GM12873 (cell line): ENCODE measurements at regions not wholly inside any gene's neighbourhood (a gene's known extent, or its start where the extent isn't known, plus 50 kb on each side); places are given as distances from the start of the nearest gene placed in this dataset.

Experiments used
- TF ChIP-seq, protein P1 (sequence below): IDR thresholded peaks from 2 replicates; pipeline ENCODE4 v1.5.1; 2012; ENCODE audit warnings: low read depth, mild to moderate bottlenecking, moderate library complexity, low read length, control low read depth; ENCODE audit not compliant: insufficient read depth; ENCODE audit errors: missing control alignments

DNA sequence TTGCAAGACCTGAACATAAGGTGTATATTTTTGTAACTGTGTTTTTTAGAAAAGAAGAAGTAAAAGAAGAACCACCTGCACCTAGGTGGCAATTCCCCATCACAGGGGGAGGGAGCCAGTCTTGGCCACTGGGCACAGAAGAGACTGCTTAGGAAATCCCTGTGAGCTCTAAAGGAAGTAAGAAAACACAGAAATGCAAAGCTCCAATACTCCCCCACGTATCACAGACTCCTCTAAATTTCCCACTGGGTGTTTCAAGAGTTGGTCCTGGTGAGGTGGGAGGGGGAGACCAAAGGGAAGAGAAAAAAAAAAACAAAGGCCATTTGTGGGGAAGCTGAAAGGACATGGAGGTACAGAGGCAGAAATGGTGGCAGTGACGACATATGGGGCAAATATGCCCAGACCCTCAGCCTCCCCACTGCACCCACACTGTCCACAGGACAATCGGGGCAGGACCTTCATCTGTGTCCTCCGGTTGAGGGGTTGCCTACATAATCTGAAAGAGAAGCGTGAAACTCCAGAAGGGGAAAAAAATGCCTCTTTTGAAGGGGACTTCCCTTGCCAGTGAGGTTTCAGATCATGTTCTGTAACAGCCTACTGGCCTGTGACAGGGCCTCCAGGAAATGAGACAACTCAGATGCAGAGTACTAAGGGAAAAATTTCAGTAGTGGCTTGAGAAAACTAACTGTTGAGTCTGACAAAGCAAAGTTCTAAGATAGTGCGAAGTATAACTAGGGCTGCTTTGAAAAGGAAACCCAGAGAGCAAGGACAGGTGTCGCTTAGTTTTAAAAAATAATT lies 226.2 kb upstream of the MARCKS start:
- TF ChIP-seq, protein P1, sequence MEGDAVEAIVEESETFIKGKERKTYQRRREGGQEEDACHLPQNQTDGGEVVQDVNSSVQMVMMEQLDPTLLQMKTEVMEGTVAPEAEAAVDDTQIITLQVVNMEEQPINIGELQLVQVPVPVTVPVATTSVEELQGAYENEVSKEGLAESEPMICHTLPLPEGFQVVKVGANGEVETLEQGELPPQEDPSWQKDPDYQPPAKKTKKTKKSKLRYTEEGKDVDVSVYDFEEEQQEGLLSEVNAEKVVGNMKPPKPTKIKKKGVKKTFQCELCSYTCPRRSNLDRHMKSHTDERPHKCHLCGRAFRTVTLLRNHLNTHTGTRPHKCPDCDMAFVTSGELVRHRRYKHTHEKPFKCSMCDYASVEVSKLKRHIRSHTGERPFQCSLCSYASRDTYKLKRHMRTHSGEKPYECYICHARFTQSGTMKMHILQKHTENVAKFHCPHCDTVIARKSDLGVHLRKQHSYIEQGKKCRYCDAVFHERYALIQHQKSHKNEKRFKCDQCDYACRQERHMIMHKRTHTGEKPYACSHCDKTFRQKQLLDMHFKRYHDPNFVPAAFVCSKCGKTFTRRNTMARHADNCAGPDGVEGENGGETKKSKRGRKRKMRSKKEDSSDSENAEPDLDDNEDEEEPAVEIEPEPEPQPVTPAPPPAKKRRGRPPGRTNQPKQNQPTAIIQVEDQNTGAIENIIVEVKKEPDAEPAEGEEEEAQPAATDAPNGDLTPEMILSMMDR = no peak

DNA sequence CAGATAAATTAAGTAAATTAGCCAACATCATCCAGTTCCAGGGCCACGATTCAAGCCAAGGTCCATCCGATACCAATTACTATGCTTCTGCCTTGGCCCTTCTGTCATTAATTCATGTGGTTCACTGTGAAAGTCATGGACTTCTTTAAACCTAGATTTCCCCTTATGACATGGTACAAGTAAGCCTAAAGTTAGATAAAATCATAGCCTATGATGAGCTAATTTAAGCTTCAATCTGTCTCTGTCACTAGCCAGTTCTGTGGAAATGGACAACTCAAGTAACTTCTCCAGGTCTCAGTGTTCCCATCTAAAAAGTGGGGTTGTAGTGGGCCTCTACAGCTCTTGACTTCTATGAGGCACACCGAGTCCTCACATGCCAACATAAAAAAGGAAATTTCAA lies 225.5 kb upstream of the MARCKS start:
- TF ChIP-seq, protein P1 = no peak

DNA sequence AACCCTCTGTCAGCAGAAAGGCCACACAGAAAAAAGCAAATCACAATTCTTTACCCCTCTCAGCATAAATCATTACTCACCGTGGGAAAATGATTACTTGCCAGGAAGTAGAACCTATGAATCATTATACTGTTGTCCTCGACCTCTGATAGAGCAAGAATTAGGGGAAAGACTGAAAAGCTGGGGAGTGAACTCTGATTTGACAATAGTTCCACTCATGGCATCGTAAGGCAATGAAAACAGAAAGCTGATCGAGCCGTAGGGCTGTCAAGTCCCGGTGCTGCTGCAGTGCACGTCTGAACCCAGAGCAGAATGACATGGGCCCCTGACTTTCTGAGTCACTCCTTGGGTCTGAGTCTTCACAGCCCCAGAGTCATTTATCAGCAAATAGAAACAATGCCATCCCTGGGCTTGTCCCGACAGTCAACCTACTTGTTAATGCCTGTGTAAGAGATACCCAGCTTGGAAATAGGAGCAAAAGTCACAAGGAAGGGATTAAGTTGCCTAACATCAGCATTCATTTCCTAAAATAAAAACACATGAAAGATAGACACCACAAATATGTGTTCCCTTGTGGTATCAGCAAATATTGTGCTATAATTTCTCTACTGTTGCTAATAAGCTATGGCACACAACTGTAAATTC lies 224.8 kb upstream of the MARCKS start:
- TF ChIP-seq, protein P1 = no peak

DNA sequence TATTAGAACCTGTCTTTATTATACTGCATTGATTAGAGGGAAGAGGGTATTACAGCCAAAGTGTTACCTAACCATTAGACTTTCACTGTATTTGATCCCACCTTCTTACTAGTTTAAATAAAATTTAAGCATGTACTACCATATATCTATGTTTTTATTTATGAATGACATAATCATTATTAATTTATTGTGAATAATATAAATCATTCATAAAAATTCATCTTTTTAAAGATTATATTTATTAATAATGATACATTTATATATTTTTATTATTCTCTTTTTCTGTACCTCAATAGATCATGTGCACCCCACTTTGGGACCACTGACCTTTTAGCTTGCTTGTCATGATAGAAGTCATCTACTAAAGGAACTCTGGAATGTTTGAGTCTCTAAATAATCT lies 223.5 kb upstream of the MARCKS start:
- TF ChIP-seq, protein P1 = no peak

DNA sequence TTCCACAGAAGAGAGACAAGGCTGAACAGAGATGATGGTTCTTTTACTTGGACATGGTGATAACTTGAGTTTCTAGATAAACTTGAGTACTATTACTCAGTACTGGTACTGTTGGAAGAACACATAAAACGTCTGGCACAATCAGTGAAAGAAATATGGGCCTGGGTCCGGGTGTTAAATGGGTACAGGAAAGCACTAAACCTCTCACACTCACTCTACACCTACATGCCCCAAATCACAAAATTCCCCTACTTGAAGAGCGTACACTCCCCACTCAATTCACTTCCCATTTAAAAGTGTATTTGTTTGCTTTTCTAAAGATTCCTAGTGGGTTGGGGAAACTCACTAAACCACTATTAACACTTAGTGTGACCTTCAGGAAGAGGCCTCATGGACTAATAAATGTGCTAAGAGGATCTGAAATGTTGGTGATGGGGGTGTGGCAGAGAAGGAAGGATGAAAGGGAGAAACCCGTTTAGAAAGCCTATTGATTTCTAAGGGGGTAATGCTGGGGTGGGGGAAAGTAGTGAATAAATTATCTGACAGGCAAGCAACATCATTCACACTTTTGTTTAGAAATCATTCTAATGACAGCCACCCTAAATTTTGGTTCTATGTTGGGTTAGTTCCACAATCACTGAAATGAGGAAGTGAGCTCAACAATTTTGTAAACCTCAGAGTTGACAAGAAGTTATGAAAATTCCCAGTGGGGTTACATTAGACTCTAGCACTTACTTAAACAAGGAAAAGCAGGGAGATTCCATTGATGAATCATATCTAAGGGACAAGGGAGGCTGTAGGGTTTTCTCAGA lies 222.6 kb upstream of the MARCKS start:
- TF ChIP-seq, protein P1 = no peak

DNA sequence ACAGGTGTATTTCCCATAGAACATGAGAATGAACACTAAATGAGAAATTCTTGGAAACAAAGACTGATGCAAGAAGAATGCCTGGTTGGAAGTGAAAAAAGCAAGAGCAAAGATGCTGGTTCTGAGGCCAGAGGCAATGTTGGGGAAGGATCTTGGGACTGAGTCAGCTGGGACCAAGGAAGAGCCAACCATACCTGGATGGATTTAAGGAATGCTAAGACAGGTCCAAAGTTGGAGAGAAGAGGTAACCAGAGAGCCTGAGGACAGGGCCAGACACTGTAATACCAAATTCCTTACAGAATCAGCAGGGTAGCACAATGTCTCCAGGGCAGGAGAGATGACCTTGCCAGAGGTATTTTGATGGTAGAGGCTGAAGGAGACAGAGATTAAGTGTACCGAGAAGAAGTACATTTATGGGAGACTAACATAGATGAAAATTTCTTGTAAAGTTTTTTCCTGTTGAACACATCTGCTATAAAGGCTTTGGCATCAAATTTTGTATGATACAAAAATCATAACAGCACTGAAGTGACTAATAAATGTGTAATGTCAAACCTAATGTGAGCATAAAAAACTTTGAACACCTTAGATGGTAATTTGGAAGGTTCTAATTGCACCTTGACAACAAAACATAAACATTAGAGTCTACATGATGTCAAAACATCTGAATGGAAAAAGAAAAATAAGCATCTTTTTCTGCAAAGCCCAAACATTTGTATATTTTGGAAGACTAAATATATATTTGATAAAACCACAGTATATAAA lies 221.7 kb upstream of the MARCKS start:
- TF ChIP-seq, protein P1 = no peak
